ENCODE measurements at regions not wholly inside any gene's neighbourhood (a gene's known extent, or its start where the extent isn't known, plus 50 kb on each side); places are given as distances from the start of the nearest gene placed in this dataset.

DNA sequence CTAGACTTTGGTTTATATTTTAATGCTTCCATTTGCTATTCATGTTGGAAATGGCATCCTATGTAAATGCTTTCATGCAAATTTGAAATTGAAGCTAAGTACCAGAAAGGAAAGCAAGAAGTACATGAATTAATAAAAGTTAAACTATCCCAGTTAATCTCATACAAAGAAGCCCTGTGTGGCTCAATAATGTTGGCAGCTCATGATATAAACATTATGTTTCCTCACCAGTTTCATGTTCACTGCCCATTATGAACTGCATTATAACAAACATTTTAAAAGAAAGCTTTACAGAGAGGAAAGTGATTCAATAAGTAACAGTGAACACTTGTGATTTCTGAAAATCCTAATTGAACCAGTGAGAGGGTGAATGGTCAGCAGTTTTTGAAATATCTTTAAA is 62.9 kb upstream of the ROBO2 start:
- in situ Hi-C loops (cut with HindIII; ENCODE audit: low sequenced_read_pairs), result no loop called here
- no peak overlapping the region for H3K4me3 ChIP-seq (ENCODE audit: low read depth, low read length)
- TF ChIP-seq, protein P1, sequence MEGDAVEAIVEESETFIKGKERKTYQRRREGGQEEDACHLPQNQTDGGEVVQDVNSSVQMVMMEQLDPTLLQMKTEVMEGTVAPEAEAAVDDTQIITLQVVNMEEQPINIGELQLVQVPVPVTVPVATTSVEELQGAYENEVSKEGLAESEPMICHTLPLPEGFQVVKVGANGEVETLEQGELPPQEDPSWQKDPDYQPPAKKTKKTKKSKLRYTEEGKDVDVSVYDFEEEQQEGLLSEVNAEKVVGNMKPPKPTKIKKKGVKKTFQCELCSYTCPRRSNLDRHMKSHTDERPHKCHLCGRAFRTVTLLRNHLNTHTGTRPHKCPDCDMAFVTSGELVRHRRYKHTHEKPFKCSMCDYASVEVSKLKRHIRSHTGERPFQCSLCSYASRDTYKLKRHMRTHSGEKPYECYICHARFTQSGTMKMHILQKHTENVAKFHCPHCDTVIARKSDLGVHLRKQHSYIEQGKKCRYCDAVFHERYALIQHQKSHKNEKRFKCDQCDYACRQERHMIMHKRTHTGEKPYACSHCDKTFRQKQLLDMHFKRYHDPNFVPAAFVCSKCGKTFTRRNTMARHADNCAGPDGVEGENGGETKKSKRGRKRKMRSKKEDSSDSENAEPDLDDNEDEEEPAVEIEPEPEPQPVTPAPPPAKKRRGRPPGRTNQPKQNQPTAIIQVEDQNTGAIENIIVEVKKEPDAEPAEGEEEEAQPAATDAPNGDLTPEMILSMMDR (IDR thresholded peaks at IDR 0.05; ENCODE audit: low read depth, low read length), result no peak
- DNase-seq (ENCODE audit: low read depth, low spot score), result no peak

DNA sequence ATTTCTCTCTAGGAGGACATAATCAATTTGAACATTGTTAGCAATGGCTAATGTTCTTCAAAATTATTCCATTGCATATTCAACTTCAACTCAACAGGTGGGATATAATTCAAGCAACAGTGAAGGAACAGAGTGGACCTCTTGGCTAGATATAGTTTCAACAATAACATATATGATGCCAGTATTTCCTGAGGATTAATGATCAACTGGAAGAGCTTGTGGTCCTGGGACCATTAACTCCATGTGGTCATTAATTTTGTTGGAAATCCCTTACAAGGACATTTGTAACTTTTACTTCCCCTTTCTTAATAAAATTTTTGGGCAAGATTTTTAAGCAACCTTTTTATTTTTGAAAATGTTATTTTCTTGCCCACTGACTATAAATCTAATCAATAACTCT is 54.3 kb upstream of the ROBO2 start:
- in situ Hi-C loops (cut with HindIII; ENCODE audit: low sequenced_read_pairs), result no loop called here
- TF ChIP-seq, protein P1 (IDR thresholded peaks at IDR 0.05; ENCODE audit: low read depth, low read length), result no peak
- no peak for DNase-seq (ENCODE audit: low read depth, low spot score)
- H3K4me3 ChIP-seq (ENCODE audit: low read depth, low read length), result no peak overlapping the region

DNA sequence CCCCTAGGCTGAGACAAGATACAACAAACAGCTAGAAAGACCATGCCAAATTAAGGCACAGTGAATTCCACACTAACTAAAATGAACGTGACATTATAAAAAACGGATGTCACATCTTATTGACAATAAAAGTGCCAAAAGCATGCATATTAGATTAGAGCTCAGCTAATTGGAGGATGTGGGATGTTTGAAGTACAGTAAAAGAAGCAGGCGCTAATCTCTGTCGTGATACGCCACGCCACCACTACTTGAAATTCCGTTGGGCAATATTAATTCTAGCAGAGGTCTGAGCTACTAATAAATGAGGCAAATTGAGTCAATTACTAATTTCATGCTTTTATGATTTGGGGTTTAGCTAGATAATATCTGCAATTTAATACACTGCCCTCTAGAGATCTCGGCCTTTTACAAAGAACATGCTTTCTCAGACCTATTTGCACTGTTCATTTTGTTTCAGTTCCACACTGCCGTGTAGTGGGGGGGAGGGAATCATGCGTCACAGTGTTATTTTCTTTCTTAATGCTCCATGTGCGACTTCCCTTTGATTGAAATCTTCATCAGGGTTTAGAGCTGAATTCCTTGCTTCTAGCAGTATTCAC is 52.9 kb upstream of the ROBO2 start:
- in situ Hi-C loops (cut with HindIII; ENCODE audit: low sequenced_read_pairs), result no loop called here
- TF ChIP-seq, protein P1 (IDR thresholded peaks at IDR 0.05; ENCODE audit: low read depth, low read length), result no peak
- DNase-seq (ENCODE audit: low read depth, low spot score), result no peak
- no peak overlapping the region for H3K4me3 ChIP-seq (ENCODE audit: low read depth, low read length)
